Adrenal gland (tissue), 5 donors: ENCODE measurements at regions not wholly inside any gene's neighbourhood (a gene's known extent, or its start where the extent isn't known, plus 50 kb on each side); places are given as distances from the start of the nearest gene placed in this dataset.

Experiments
- POLR2A ChIP-seq, 2 donors: fragments of 450-650 bp; IDR thresholded peaks; one replicate each; pipeline ENCODE4 v1.6.1; 2017; ENCODE audit warnings: antibody characterized with exemption in 2 of 2, mild to moderate bottlenecking in 2 of 2, moderate library complexity in 1 of 2
- TF ChIP-seq, protein P1 (sequence below), 6 experiments: fragments of 450-650 bp in 4 of 6; fragments of 200-600 bp in 2 of 6; sonication (generic) in 1 of 6; IDR thresholded peaks; 1 replicate in 5 of 6; 2 replicates in 1 of 6; pipeline versions ENCODE4 v1.5.1 to v1.8.0; 2016 to 2021; ENCODE audit warnings: antibody characterized with exemption in 6 of 6, mild to moderate bottlenecking in 2 of 6, moderate library complexity in 1 of 6
- donor health status: DM: no; HTN: no; CAD: no.

- TF ChIP-seq, protein P1, sequence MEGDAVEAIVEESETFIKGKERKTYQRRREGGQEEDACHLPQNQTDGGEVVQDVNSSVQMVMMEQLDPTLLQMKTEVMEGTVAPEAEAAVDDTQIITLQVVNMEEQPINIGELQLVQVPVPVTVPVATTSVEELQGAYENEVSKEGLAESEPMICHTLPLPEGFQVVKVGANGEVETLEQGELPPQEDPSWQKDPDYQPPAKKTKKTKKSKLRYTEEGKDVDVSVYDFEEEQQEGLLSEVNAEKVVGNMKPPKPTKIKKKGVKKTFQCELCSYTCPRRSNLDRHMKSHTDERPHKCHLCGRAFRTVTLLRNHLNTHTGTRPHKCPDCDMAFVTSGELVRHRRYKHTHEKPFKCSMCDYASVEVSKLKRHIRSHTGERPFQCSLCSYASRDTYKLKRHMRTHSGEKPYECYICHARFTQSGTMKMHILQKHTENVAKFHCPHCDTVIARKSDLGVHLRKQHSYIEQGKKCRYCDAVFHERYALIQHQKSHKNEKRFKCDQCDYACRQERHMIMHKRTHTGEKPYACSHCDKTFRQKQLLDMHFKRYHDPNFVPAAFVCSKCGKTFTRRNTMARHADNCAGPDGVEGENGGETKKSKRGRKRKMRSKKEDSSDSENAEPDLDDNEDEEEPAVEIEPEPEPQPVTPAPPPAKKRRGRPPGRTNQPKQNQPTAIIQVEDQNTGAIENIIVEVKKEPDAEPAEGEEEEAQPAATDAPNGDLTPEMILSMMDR (IDR thresholded peaks at IDR 0.05), result no peak
- no peak for TF ChIP-seq POLR2A (IDR thresholded peaks at IDR 0.05)
Observed at GRCh38 chr2:18925296-18925695, 335.9 kb upstream of the NT5C1B start.
